Fibroblast of villous mesenchyme (primary cell): ENCODE measurements at regions not wholly inside any gene's neighbourhood (a gene's known extent, or its start where the extent isn't known, plus 50 kb on each side); places are given as distances from the start of the nearest gene placed in this dataset.

Source experiments
- DNase-seq: peaks from one replicate; pipeline ENCODE4 v3.0.0-alpha.2; 2010; ENCODE audit warnings: low read depth
- H3K4me3 ChIP-seq: 2 replicates; pipeline ENCODE4 v1.5.1; 2011; ENCODE audit warnings: low read depth, mild to moderate bottlenecking, low read length
- CTCF ChIP-seq: IDR thresholded peaks from 2 replicates; pipeline ENCODE4 v1.5.1; 2012; ENCODE audit warnings: low read depth, mild to moderate bottlenecking, low read length; ENCODE audit not compliant: insufficient read depth

GRCh38 chr5:30850866-30851265, 342.6 kb upstream of the CDH6 start:
- DNase-seq = no peak
- TF ChIP-seq CTCF = no peak
- H3K4me3 ChIP-seq = no peak overlapping the region

GRCh38 chr5:30849931-30850710, 343.4 kb upstream of the CDH6 start:
- DNase-seq = no peak
- no peak overlapping the region for H3K4me3 ChIP-seq
- no peak for TF ChIP-seq CTCF

GRCh38 chr5:30846171-30846570, 347.3 kb upstream of the CDH6 start:
- DNase-seq = no peak
- TF ChIP-seq CTCF = no peak
- no peak overlapping the region for H3K4me3 ChIP-seq

GRCh38 chr5:30845194-30845593, 348.3 kb upstream of the CDH6 start:
- H3K4me3 ChIP-seq = no peak overlapping the region
- no peak for DNase-seq
- no peak for TF ChIP-seq CTCF

GRCh38 chr5:30843541-30843940, 349.9 kb upstream of the CDH6 start:
- no peak for TF ChIP-seq CTCF
- no peak overlapping the region for H3K4me3 ChIP-seq
- DNase-seq = no peak

GRCh38 chr5:30839956-30840355, 353.5 kb upstream of the CDH6 start:
- H3K4me3 ChIP-seq = no peak overlapping the region
- DNase-seq = no peak
- TF ChIP-seq CTCF = no peak
